K562 (cell line): ENCODE measurements at regions not wholly inside any gene's neighbourhood (a gene's known extent, or its start where the extent isn't known, plus 50 kb on each side); places are given as distances from the start of the nearest gene placed in this dataset.

ENCODE experiments used
- JUND ChIP-seq, 2 experiments: IDR thresholded peaks; 2 replicates in 1 of 2; 3 replicates in 1 of 2; pipeline ENCODE4 v1.6.1; 2011; ENCODE audit warnings: borderline replicate concordance in 2 of 2, low read depth in 2 of 2, low read length in 2 of 2, improper control_type of control experiment in 1 of 2, missing biosample characterization in 1 of 2, missing genetic modification characterization in 1 of 2, missing genetic modification reagents in 1 of 2
- KLF6 ChIP-seq: fragments of 250-450 bp; sonication (Bioruptor Pico); IDR thresholded peaks from 2 replicates; pipeline ENCODE4 v1.4.0; 2020; ENCODE audit warnings: mild to moderate bottlenecking, moderate library complexity, borderline replicate concordance
- RFX7 ChIP-seq: fragments of 250-450 bp; sonication (Bioruptor Pico); IDR thresholded peaks from 2 replicates; pipeline ENCODE4 v1.5.1; 2021; ENCODE audit warnings: mild to moderate bottlenecking
- TCF7L2 ChIP-seq: fragments of 150-350 bp; IDR thresholded peaks from 2 replicates; pipeline ENCODE4 v1.6.1; 2016; ENCODE audit warnings: low read depth, mild to moderate bottlenecking, low read length, moderate library complexity
- ZNF165 ChIP-seq: fragments of 250-450 bp; sonication (Bioruptor Pico); IDR thresholded peaks from 2 replicates; pipeline ENCODE4 v1.4.0; 2020; ENCODE audit warnings: borderline replicate concordance
- TF ChIP-seq, protein P1 (sequence below), 3 experiments: IDR thresholded peaks in 2 of 3; conservative IDR thresholded peaks in 1 of 3; 2 replicates each; pipeline ENCODE4 v1.5.1; 2011 to 2012; ENCODE audit warnings: low read length in 3 of 3, mild to moderate bottlenecking in 3 of 3, control low read depth in 2 of 3, improper control_type of control experiment in 1 of 3, inconsistent platforms in 1 of 3, low read depth in 1 of 3, mixed read lengths in 1 of 3, moderate library complexity in 1 of 3; ENCODE audit not compliant: insufficient read depth in 2 of 3

DNA sequence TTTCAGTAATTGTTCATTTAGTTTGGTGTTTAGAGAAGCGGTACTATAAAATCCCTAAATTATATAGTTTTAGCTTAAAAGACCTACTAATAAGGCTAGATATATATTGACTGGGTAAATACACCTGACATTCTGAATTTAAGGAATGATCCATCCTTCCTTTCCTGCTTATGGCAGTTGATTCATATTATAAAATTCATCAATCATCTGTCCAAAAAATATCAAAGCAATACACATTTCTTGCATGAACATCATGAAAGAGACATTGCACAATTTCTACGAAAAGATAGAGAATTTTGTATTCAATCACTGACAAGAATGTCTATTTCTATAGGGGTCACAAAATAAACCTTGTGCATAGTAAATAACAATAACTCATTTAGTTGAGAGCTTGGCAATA, 514.9 kb downstream of the SLITRK6 start:
- TF ChIP-seq ZNF165 (CRISPR knock-in tag) (no peak), JUND (IDR thresholded peaks at IDR 0.05; ENCODE audit: borderline replicate concordance, low read depth, low read length) (no peak), JUND (tag; IDR thresholded peaks at IDR 0.05; ENCODE audit: borderline replicate concordance, low read depth, low read length) (no peak), KLF6 (CRISPR knock-in tag) (no peak), RFX7 (no peak), TCF7L2 (no peak)
- TF ChIP-seq, protein P1, sequence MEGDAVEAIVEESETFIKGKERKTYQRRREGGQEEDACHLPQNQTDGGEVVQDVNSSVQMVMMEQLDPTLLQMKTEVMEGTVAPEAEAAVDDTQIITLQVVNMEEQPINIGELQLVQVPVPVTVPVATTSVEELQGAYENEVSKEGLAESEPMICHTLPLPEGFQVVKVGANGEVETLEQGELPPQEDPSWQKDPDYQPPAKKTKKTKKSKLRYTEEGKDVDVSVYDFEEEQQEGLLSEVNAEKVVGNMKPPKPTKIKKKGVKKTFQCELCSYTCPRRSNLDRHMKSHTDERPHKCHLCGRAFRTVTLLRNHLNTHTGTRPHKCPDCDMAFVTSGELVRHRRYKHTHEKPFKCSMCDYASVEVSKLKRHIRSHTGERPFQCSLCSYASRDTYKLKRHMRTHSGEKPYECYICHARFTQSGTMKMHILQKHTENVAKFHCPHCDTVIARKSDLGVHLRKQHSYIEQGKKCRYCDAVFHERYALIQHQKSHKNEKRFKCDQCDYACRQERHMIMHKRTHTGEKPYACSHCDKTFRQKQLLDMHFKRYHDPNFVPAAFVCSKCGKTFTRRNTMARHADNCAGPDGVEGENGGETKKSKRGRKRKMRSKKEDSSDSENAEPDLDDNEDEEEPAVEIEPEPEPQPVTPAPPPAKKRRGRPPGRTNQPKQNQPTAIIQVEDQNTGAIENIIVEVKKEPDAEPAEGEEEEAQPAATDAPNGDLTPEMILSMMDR (IDR thresholded peaks at IDR 0.05 in 2 of 3, conservative IDR thresholded peaks at IDR 0.05 in 1 of 3; ENCODE audit: insufficient read depth in 2 of 3, low read depth in 1 of 3, low read length in 3 of 3), result no peak
